Hematopoietic multipotent progenitor cell treated with erythropoietin and hydrocortisone succinate and interleukin-3 and kit ligand, for 4 days (in vitro differentiated cells): ENCODE measurements at regions not wholly inside any gene's neighbourhood (a gene's known extent, or its start where the extent isn't known, plus 50 kb on each side); places are given as distances from the start of the nearest gene placed in this dataset.
"Not testable (repeated sequence)": the region's sequence is repeated elsewhere in the genome, so short reads cannot be mapped to it uniquely, and the experiment has no call there.

Experiments used
- DNase-seq: peaks from one replicate; pipeline ENCODE4 v3.0.0-alpha.2; 2015

- no peak for DNase-seq
These were observed 348.2 kb upstream of the GRIA3 start for GRCh38 chrX:122835886-122836285.

- DNase-seq = peak; percentile 34
These were observed 333.8 kb upstream of the GRIA3 start for GRCh38 chrX:122850326-122850725.

GRCh38 chrX:122856205-122856604 is 327.9 kb upstream of the GRIA3 start:
- DNase-seq = no peak

DNA sequence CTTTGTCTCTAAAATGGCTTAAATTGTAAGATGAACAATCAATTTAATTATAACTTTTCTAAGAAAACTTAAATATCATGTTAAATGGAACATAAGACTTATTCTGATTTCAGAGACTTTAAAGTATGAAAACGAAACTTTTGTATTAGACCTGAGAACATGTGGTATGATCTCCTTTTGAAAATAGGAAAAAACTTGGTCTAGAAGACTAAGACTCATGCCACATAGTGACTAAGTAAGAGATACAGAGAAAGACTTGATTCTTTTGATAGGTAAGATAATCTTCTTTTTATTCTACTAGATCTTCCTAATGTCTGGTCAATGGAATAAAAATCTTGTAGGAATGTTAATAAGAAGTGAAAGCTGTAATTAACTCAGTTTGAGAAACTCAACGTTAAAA is 326.3 kb upstream of the GRIA3 start:
- no peak for DNase-seq

DNA sequence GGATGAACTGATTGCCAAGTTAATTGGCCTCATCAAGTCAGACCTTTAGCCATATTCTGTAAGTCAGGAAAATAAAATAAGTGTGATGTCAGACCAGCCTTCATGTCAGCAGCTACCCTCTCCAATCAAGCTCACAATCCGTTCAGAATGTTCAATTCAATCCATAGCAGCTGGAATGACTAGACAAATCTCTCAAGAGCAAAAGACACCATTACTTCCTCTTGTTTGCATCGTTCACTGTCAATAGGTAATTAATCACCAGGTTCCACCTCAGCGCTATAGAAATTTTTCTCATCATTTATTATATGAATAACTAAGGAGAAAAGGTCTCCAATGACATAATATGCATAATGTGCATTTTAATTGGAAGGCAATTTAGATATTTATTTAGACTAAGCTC is 321.0 kb upstream of the GRIA3 start:
- DNase-seq = no peak

DNA sequence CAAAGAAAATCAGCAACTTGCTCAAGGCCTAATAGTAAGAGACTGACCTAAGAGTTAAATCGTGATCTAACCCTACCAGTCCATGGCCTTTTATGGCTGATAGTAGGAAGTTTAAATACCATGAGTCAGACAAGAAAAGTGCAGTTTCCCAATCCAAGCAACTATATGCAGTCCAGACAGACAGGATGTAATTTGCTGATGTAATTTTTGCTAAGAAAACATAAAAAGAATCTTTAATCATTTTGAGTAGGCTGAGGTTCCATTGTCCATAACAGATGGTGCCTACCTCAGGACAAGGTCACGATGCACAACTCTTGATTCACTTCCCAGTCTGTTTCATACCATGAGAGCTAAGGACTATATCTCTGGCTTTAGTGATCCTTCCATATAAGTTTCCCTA is 317.5 kb upstream of the GRIA3 start:
- no peak for DNase-seq

DNA sequence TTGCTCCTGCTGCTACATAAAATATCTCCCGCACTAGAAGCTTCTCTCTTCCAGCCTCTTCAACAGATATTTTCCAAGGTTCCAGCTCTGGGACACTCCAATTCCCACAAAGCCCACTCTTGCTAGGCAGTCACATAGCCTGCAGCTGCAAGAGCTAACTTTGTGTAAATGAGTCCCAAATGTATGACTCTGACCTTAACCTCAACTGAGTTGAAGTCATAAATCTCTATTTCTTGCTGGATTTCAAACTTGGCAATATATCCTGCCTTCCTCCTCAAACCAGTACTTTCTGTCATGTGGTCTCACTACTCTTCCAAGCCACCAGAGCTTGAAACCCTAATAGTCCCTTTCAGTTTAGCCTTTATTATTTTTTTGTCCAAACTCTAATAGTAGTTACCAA is 315.4 kb upstream of the GRIA3 start:
- DNase-seq = no peak

DNA sequence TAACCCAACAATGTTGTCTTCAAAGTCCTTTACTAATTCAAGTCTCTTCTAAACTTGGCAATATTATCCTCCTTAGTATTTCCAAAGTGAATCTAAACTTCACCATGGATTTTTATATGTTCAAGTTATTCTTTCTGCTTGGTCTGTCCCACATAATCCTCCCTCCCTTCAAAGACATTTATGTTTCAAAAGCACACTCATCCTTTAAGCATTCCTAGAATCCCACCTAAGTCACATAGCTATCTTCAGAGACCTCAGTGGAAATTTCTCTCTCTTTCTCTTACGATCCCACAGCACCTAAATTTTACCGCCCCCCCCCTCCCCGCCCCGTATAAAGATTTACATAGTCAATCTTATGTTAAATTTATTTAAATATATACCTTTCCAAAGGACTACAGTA is 314.9 kb upstream of the GRIA3 start:
- no peak for DNase-seq

- DNase-seq = no peak
These were observed 305.8 kb upstream of the GRIA3 start for GRCh38 chrX:122878269-122878668.

- DNase-seq = no peak
These were observed 303.1 kb upstream of the GRIA3 start for GRCh38 chrX:122880952-122881351.

- no peak for DNase-seq
These were observed 293.3 kb upstream of the GRIA3 start for GRCh38 chrX:122890729-122891128.

DNA sequence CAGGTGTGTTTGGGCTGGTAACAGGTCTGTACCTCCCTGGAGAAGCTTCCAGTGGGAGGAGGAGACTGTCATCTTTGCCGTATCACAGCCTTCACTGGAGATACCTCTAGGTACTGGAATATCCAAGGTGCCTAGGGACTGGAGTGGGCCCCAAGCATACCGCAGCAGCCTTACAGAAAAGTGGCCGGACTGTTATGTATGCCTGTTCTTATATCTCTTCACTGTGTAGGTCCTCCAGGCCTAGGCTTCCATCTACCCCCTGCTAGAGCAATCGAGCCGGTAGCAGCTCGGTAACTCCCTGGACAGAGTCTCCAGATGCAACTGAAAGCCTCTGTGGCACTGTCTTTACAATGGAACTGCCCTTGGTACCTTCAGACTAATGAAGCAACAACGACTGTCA is 277.4 kb upstream of the GRIA3 start:
- DNase-seq = no peak

DNA sequence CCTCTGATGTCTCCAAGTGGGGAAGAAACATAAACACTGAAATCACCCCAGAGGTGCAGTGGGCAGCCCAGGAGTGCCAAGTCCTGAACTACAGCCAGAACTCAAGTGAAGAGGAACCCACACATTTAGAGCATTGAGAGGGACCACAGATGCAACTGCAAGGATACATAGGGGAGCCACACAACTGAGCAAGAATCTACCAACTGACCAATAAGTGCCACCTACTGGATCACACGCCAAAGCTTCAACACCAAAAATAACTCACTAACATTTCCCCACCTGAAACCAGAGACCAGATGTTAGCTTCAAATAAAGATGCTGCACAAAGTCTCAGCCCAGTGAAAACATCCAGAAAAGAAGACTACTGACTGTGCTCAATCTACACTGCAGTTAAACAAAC is 276.7 kb upstream of the GRIA3 start:
- DNase-seq = no peak

- no peak for DNase-seq
These were observed 273.4 kb upstream of the GRIA3 start for GRCh38 chrX:122910697-122911096.

DNA sequence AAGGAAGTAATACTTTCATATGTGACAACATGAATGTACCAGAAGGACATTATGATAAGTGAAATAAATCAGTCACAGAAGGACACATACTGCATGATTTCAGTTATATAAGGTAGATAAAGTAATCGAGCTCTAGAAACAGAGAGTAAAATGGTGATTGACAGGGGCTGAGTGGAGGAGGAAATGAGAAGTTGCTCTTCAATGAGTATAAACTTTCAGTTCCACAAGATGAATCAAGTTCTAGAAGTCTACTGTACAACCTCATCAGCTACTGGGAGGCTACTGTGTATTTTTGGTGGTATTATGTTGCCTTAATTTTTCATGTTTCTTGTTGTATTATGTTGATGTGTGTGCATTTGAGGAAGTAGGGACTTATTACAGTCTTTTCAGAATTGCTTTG is 270.9 kb upstream of the GRIA3 start:
- no peak for DNase-seq

- DNase-seq = no peak
These were observed 270.3 kb upstream of the GRIA3 start for GRCh38 chrX:122913764-122914163.

DNA sequence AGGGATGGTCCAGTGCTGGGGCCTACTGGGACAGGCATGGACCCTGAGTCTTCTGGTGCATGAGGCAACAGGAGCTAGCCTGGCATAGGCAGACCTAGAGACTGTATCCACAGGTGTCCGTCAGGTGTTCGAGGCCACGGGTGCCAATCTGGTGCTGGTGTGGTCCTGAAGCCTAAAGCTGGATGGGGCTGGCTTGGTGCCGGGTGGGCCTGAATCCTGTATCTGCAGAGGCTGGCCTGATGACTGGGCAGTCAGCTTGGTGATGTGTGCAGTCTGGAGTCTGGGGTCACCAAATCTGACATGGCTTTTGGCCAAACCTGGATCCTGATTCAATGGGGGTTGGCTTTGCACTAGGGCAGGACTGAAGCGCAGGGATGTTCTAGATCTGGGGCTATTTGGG is 269.8 kb upstream of the GRIA3 start:
- no peak for DNase-seq

DNA sequence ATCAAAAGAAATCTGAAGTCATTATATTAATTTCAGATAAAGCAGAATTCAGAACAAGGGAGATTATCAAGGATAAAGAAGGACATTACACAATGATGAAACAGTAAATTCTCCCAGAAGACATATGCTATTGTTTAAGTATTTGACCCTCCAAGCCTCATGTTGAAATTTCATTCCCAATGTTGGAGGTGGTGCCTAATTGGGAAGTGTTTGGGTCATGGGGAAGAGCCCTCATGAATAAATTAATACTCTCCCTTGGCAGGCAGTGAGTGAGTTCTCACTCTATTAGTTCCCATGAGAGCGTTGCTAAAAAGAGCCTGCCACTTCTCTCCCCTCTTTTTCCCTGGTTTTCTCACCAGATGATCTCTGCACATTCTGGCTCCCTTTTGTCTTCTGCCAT is 249.9 kb upstream of the GRIA3 start:
- DNase-seq = no peak

DNA sequence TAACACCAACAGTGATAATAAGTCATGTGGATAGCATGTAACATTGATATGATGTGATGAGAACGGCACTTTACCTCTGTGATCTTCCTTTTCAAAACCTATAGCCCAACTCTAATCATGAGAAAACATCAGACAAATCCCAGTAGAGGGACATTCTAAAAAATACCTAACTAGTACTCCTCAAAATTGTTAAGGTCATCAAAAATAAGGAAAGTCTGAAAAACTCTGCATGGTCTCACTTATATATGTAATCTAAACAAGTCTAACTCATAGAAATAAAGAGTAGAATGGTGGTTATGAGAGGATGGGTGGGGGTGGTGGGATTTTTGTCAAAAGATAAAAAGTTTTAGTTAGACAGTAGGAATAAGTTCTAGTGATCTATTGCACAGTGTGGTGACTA is 243.9 kb upstream of the GRIA3 start:
- no peak for DNase-seq

GRCh38 chrX:122941806-122942205 is 242.3 kb upstream of the GRIA3 start:
- DNase-seq = no peak

- no peak for DNase-seq
These were observed 240.2 kb upstream of the GRIA3 start for GRCh38 chrX:122943918-122944317.

DNA sequence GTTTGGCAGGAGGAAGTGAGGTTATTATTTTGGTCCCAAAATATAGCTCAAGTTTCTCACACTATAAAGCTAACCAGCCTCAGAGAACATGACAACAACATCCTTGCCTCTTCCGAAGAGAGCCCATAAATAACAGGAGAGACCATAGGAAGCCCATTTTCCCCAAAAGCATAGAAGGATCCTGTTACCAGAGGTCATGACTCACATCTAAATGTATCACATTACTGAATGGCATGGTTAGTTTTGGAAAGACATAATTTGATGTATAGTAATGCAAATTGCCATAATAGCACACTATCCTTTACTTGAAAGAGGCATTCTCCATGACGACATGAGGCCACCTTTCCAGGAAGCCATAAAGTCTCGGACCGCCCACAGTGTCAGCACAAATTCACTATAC is 238.8 kb upstream of the GRIA3 start:
- no peak for DNase-seq

DNA sequence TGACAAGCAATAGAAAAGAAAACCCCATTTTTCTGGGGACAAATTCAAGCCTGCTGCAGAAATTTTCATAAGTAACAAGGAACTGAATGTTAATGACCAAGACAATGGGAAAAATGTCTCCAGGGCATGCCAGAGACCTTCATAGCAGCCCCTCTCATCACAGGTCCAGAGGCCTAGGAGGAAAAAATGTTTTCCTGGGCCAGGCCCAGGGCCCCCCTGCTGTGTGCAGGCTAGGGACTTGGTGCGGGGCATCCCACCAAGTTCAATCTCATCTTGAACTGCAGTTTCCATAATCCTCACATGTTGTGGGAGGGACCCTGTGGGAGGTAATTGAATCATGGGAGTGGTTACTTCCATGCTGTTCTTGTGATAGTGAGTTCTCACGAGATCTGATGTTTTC is 211.5 kb upstream of the GRIA3 start:
- DNase-seq = no peak

- no peak for DNase-seq
These were observed 201.6 kb upstream of the GRIA3 start for GRCh38 chrX:122982521-122982920.

- DNase-seq = not testable (repeated sequence)
These were observed 181.2 kb upstream of the GRIA3 start for GRCh38 chrX:123002844-123003243.

DNA sequence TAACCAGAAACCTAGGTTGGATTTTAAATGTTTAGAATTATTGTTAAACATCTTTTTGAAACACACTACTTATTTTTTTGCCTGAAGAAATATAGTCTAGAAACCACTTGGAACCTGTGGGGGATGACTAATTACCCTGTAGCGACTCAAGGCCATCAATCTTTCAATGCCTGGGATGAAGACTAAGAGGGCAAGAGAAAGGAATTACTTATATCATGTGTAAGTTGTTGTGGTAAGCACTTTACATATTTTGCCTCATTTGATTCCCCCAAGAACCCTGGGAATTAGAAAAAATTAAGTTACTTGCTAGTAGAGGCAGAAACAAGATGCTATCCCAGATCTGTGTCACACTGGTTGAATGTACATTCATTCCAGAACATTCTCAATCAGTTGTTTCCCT is 170.9 kb upstream of the GRIA3 start:
- no peak for DNase-seq
